Psoas muscle (tissue), 7 donors: ENCODE measurements at regions not wholly inside any gene's neighbourhood (a gene's known extent, or its start where the extent isn't known, plus 50 kb on each side); places are given as distances from the start of the nearest gene placed in this dataset.

Experiments
- ATAC-seq, 4 donors: fragments of 200-7000 bp; cut with Tn5 transposase; one replicate each; pipeline ENCODE4 v1.9.1; 2020; ENCODE audit warnings: moderate library complexity in 3 of 4, mild to moderate bottlenecking in 2 of 4
- DNase-seq, 2 donors: peaks; one replicate each; pipeline ENCODE4 v3.0.0-alpha.2; 2020
- H3K27ac ChIP-seq: fragments of 200-600 bp; one replicate; pipeline ENCODE4 v1.8.0; 2022
- H3K27me3 ChIP-seq, 3 donors: fragments of 200-600 bp in 1 of 3; one replicate each; pipeline versions ENCODE4 v1.6.1 to v1.8.0; 2013 to 2022; ENCODE audit warnings: low read length in 2 of 3, mild to moderate bottlenecking in 2 of 3, moderate library complexity in 1 of 3; ENCODE audit not compliant: insufficient read depth in 3 of 3
- H3K36me3 ChIP-seq, 2 donors: fragments of 200-600 bp in 1 of 2; one replicate each; pipeline versions ENCODE4 v1.6.1 to v1.8.0; 2013 to 2022; ENCODE audit warnings: low read depth in 1 of 2, mild to moderate bottlenecking in 1 of 2, moderate library complexity in 1 of 2; ENCODE audit not compliant: insufficient read depth in 1 of 2
- H3K4me1 ChIP-seq: fragments of 200-600 bp; one replicate; pipeline ENCODE4 v1.8.0; 2022
- H3K4me3 ChIP-seq: fragments of 200-600 bp; one replicate; pipeline ENCODE4 v1.8.0; 2022; ENCODE audit warnings: mild to moderate bottlenecking
- H3K9me3 ChIP-seq: fragments of 200-600 bp; one replicate; pipeline ENCODE4 v1.8.0; 2022
- CTCF ChIP-seq: fragments of 200-600 bp; IDR thresholded peaks from one replicate; pipeline ENCODE4 v1.8.0; 2022; ENCODE audit warnings: antibody characterized with exemption
- WGBS, 3 donors: extraction: QIAGEN DNeasy Blood & Tissue Kit; methylation state at CpG; one replicate each; pipeline versions ENCODE4 v1.1.6 to v1.1.7; 2013; 5-methylcytosine and 5-hydroxymethylcytosine counted together
- intact Hi-C, 2 donors: fragments of 100-400 bp; cut with DNase I; formaldehyde crosslinking; loops; one replicate each; pipeline versions ENCODE4 v1.11.0 to v1.14.2; 2022
- donor health status: healthy with polysubstance abuse.
- donor health status: DM: no; HTN: no; CAD: no; lungs with moderate emphysema.
- donor health status: Bipolar disorder and iron deficiency.
- donor health status: healthy.
- donor health status: DM: yes; HTN: yes; CAD: no.
- donor health status: DM: no; HTN: no; CAD: no.
- donor health status: DM: yes; HTN: yes; CAD: no.

GRCh38 chr4:27764526-27764837, 903.8 kb downstream of the STIM2 start:
- WGBS, 3 donors, result 40 to 62% (median 55%) methylated on average over 4 of the region's 4 CpGs
- DNase-seq (no peak), ATAC-seq (no peak)
- Histone ChIP-seq H3K36me3 (no peaks in the 10 kb centered on the region), H3K4me3 (no peak overlapping the region), H3K9me3 (no peaks in the 10 kb centered on the region), H3K4me1 (no peaks in the 10 kb centered on the region), H3K27me3 (no peaks in the 10 kb centered on the region), H3K27ac (no peak overlapping the region)
- no peak for TF ChIP-seq CTCF
- intact Hi-C loops, result no loop called here

GRCh38 chr4:27770895-27771294, 910.3 kb downstream of the STIM2 start:
- ATAC-seq (no peak), DNase-seq (no peak)
- H3K4me3 ChIP-seq, result no peak overlapping the region
- intact Hi-C loops, result no loop called here
- 86 to 91% (median 90%) methylated on average over 7 of the region's 7 CpGs for WGBS, 3 donors
- no peaks in the 10 kb centered on the region for H3K4me1 ChIP-seq
- no peaks in the 10 kb centered on the region for H3K27me3 ChIP-seq
- no peaks in the 10 kb centered on the region for H3K36me3 ChIP-seq
- no peak overlapping the region for H3K27ac ChIP-seq
- H3K9me3 ChIP-seq, result no peaks in the 10 kb centered on the region
- no peak for TF ChIP-seq CTCF

- H3K4me3 ChIP-seq, result no peak overlapping the region
- H3K27ac ChIP-seq, result no peak overlapping the region
- H3K9me3 ChIP-seq, result no peaks in the 10 kb centered on the region
- intact Hi-C loops, result no loop called here
- TF ChIP-seq CTCF, result no peak
- no peaks in the 10 kb centered on the region for H3K27me3 ChIP-seq
- no peaks in the 10 kb centered on the region for H3K4me1 ChIP-seq
- WGBS, 3 donors, result 40 to 43% (median 42%) methylated on average over 3 of the region's 3 CpGs
- DNase-seq (no peak), ATAC-seq (no peak)
- no peaks in the 10 kb centered on the region for H3K36me3 ChIP-seq
Observed at GRCh38 chr4:27775156-27775555, 914.5 kb downstream of the STIM2 start.

GRCh38 chr4:27779827-27780226, 919.2 kb downstream of the STIM2 start:
- ATAC-seq, result no peak
- Histone ChIP-seq H3K4me3 (no peak overlapping the region), H3K27me3 (no peaks in the 10 kb centered on the region), H3K4me1 (no peaks in the 10 kb centered on the region), H3K9me3 (no peaks in the 10 kb centered on the region), H3K27ac (no peak overlapping the region), H3K36me3 (no peaks in the 10 kb centered on the region)
- intact Hi-C loops, result no loop called here
- TF ChIP-seq CTCF, result no peak
- DNase-seq, result no peak
- WGBS, 3 donors, result 75 to 78% (median 76%) methylated on average over 1 of the region's 1 CpG

GRCh38 chr4:27787195-27787594, 926.6 kb downstream of the STIM2 start:
- 79 to 85% (median 82%) methylated on average over 2 of the region's 2 CpGs for WGBS, 3 donors

More at GRCh38 chr4:27787195-27787594, 926.6 kb downstream of the STIM2 start:
- H3K4me1 ChIP-seq, result no peaks in the 10 kb centered on the region
- no peaks in the 10 kb centered on the region for H3K27me3 ChIP-seq
- no peak for ATAC-seq
- no peaks in the 10 kb centered on the region for H3K36me3 ChIP-seq
- TF ChIP-seq CTCF, result no peak
- DNase-seq, result no peak
- no peaks in the 10 kb centered on the region for H3K9me3 ChIP-seq
- intact Hi-C loops, result no loop called here
- H3K27ac ChIP-seq, result no peak overlapping the region
- H3K4me3 ChIP-seq, result no peak overlapping the region
